ENCODE measurements at regions not wholly inside any gene's neighbourhood (a gene's known extent, or its start where the extent isn't known, plus 50 kb on each side); places are given as distances from the start of the nearest gene placed in this dataset.

DNA sequence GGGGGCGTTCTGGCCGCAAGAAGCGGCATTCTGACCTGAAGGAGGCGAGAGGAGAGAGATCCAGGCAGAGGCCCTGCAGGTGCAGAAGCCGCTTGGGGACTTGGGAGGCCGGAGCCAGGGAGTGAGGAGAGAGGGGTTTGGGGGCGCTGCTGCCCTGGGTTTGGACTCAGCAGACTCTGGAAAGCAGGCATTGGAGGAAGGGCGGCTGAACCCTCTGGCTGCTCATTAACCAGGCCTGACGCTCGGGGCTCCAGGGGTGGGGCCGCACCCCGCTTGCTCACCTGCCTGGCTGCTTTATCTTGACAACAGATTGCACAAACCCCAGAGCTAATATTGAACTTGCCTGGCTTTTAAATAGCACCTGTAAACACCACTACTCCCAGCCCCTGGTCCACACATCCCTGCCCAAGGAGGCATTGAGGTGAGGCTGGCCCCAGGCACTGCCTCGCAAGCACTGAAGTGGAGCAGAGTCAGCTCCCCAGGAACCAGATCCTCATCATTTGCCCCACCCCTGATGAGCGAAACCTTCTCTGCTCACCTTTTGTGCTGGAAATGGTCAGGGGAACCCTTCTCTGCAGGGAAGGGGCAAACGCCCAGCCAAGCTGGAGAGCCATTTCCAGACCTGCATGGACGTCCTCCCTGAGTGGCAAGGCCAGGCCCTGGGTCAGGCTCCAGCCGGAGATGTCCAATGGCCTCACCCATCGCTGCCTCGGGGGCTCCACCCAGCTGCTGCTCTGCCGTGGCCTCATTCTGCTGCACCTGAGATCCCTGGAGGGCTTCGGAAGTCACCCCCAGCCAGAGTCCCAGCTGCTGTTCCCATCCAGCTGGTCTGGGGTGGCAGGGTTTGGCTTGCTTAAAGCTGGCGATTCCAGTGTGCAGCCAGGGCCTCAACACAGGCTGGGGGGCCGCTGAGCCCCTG is 190.2 kb upstream of the GSE1 start:
- TF ChIP-seq, protein P1, sequence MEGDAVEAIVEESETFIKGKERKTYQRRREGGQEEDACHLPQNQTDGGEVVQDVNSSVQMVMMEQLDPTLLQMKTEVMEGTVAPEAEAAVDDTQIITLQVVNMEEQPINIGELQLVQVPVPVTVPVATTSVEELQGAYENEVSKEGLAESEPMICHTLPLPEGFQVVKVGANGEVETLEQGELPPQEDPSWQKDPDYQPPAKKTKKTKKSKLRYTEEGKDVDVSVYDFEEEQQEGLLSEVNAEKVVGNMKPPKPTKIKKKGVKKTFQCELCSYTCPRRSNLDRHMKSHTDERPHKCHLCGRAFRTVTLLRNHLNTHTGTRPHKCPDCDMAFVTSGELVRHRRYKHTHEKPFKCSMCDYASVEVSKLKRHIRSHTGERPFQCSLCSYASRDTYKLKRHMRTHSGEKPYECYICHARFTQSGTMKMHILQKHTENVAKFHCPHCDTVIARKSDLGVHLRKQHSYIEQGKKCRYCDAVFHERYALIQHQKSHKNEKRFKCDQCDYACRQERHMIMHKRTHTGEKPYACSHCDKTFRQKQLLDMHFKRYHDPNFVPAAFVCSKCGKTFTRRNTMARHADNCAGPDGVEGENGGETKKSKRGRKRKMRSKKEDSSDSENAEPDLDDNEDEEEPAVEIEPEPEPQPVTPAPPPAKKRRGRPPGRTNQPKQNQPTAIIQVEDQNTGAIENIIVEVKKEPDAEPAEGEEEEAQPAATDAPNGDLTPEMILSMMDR (IDR thresholded peaks at IDR 0.05; ENCODE audit: insufficient read depth, low read length, severe bottlenecking), result no peak
- Histone ChIP-seq H3K4me3 (ENCODE audit: low read depth, low read length) (no peak overlapping the region), H3K36me3 (ENCODE audit: control insufficient read depth, insufficient read depth, low read length) (peaks cover 1% of the 10 kb centered on the region), H3K27me3 (ENCODE audit: control insufficient read depth, insufficient read depth, low read length) (peaks cover 3% of the 10 kb centered on the region)
- FAIRE-seq, result no peak
- DNase-seq (ENCODE audit: low read depth), result peak; percentile 40

DNA sequence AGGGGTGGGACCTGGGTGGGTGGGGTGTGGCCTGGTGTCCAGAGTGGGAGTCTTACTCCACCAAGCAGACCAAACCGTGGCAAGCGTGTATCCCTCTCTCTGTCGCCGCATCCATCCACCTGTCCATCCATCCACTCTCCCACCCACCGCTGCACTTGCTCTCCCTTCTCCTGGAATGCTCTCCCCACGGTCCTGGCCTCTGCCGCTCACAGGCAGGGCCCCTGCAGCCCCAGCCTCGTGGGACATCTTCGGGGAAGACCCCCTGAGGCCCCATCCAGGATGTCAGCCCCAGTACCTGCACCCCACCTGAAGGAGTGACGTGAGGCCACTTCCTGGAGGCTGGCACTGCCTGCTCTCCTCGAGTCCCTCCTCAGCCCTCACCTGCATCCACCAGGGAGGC is 189.5 kb upstream of the GSE1 start:
- Histone ChIP-seq H3K36me3 (ENCODE audit: control insufficient read depth, insufficient read depth, low read length) (peaks cover 1% of the 10 kb centered on the region), H3K27me3 (ENCODE audit: control insufficient read depth, insufficient read depth, low read length) (peaks cover 3% of the 10 kb centered on the region), H3K4me3 (ENCODE audit: low read depth, low read length) (no peak overlapping the region)
- TF ChIP-seq, protein P1 (IDR thresholded peaks at IDR 0.05; ENCODE audit: insufficient read depth, low read length, severe bottlenecking), result no peak
- FAIRE-seq (no peak), DNase-seq (ENCODE audit: low read depth) (no peak)

DNA sequence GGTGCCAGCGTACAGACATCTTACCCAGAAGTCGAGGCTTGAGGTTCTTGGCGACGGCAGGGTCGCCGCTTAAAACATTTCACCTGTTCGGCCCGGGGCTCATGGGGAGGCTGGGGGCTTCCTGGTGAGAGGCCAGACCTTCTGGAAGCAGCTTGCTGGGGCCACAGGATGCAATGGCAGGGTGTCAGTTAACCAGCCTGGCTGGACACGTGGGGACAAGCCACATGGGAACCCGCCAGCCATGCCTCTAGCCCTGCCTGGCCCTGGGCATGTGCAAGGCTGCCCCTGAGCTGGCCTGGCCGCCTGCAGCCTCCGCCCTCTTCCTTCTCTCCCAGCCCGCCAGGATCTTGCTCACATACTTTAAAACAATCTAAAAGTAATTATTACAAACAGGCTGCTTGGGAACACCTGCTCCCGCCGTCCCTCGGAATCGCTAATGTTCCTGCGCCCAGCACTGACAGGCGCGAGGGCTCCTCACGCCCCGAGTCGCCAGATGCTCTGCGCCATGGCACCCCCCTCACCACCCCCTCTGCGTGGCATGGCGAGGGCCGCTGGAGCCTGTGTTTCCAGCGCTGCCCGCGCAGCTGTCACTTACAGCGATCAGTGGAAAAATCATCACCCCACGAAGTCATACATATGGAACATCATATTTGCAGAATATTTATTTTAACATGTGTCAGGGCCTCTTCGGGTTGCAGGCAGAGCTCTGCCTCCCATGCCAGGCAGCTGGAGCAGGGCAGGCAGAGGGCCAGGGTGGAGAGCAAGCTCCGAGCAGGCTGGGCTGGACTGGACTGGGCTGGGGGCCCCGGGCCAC is 188.7 kb upstream of the GSE1 start:
- TF ChIP-seq, protein P1 (IDR thresholded peaks at IDR 0.05; ENCODE audit: insufficient read depth, low read length, severe bottlenecking), result no peak
- peaks cover 1% of the 10 kb centered on the region for H3K36me3 ChIP-seq (ENCODE audit: control insufficient read depth, insufficient read depth, low read length)
- H3K4me3 ChIP-seq (ENCODE audit: low read depth, low read length), result no peak overlapping the region
- peaks cover 3% of the 10 kb centered on the region for H3K27me3 ChIP-seq (ENCODE audit: control insufficient read depth, insufficient read depth, low read length)
- FAIRE-seq (no peak), DNase-seq (ENCODE audit: low read depth) (no peak)

DNA sequence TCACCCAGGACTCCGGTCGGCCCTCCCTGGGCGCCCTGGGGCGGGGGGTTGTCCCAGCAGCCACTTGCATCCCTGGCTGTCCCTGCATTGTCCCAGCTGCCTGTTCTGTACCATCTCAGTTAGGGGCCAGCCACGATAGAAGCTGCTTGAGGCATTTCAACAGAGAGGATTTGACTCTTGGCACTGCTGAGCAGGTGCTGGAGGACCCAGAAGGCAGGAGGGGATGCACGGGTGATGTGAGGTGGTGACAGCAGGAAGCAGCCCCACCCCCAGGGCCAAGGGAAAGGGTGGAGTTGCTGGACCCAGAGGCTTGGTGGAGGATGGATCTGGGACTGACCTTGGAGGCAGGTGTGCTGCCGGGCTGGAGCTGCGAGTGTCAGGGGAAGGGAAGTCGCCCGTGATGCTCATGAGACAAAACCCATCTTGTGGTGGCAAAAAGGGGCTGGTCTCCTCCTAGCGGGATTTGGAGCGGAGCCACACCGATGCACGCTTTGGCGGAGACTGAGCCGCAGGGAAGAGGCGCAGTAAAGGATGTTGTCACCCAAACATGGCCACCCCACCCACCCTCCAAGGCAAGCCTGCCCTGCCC is 188.0 kb upstream of the GSE1 start:
- peaks cover 3% of the 10 kb centered on the region for H3K27me3 ChIP-seq (ENCODE audit: control insufficient read depth, insufficient read depth, low read length)
- FAIRE-seq, result no peak
- TF ChIP-seq, protein P1 (IDR thresholded peaks at IDR 0.05; ENCODE audit: insufficient read depth, low read length, severe bottlenecking), result no peak

DNA sequence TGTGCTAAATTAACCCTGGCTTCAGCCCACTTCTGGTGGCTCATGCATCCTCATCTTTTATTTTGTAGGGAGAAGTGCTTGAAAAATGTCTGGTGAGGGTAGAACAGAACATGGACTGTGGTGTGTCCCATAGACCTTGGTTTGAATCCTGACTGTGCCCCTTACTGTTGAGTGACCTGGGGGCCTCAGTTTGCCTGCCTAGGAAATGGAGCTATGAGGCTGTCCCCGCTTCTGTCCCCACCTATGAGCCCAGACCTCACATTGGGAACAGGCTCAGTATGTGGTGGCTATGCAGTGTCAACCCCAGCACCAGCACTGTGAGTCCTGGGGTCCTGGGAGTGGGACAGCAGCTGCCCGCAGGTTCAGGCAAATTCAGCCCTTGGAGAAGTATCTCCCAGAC is 186.3 kb upstream of the GSE1 start:
- H3K36me3 ChIP-seq (ENCODE audit: control insufficient read depth, insufficient read depth, low read length), result peaks cover 1% of the 10 kb centered on the region
- no peak for FAIRE-seq
- H3K27me3 ChIP-seq (ENCODE audit: control insufficient read depth, insufficient read depth, low read length), result peaks cover 3% of the 10 kb centered on the region
- TF ChIP-seq, protein P1 (IDR thresholded peaks at IDR 0.05; ENCODE audit: insufficient read depth, low read length, severe bottlenecking), result no peak
- no peak for DNase-seq (ENCODE audit: low read depth)
- H3K4me3 ChIP-seq (ENCODE audit: low read depth, low read length), result no peak overlapping the region

More for the DNA sequence above, 188.0 kb upstream of the GSE1 start:
- Histone ChIP-seq H3K36me3 (ENCODE audit: control insufficient read depth, insufficient read depth, low read length) (peaks cover 1% of the 10 kb centered on the region), H3K4me3 (ENCODE audit: low read depth, low read length) (no peak overlapping the region)
- no peak for DNase-seq (ENCODE audit: low read depth)

Measured in bronchial epithelial cell (primary cell).